ENCODE measurements at regions not wholly inside any gene's neighbourhood (a gene's known extent, or its start where the extent isn't known, plus 50 kb on each side); places are given as distances from the start of the nearest gene placed in this dataset.

GRCh38 chr6:164419099-164419498 is 890.3 kb downstream of the C6orf118 start:
- BruUV-seq (replicated peaks): no TSS peak
- 10% methylated on average over 4 of the region's 4 CpGs for WGBS (ENCODE audit: low lambda C conversion rate)

More at GRCh38 chr6:164419099-164419498, 890.3 kb downstream of the C6orf118 start:
- TF ChIP-seq ZFP36L1 (CRISPR knock-in tag; IDR thresholded peaks at IDR 0.05) (no peak), CENPBD1 (CRISPR knock-in tag; IDR thresholded peaks at IDR 0.05; ENCODE audit: borderline replicate concordance, low read depth) (no peak), POLR2AphosphoS5 (IDR thresholded peaks at IDR 0.05; ENCODE audit: low read depth, low read length) (no peak), KLF12 (CRISPR knock-in tag; IDR thresholded peaks at IDR 0.05; ENCODE audit: borderline replicate concordance) (no peak), TBX3 (IDR thresholded peaks at IDR 0.05; ENCODE audit: borderline replicate concordance) (no peak), ZNF773 (CRISPR knock-in tag; IDR thresholded peaks at IDR 0.05; ENCODE audit: borderline replicate concordance) (no peak), ZC3H13 (CRISPR knock-in tag; IDR thresholded peaks at IDR 0.05) (no peak), MBD4 (IDR thresholded peaks at IDR 0.05; ENCODE audit: borderline replicate concordance, low read length) (no peak), ZNF333 (CRISPR knock-in tag; IDR thresholded peaks at IDR 0.05; ENCODE audit: borderline replicate concordance) (no peak), MAX (IDR thresholded peaks at IDR 0.05) (no peak), BORCS8-MEF2B (CRISPR knock-in tag; IDR thresholded peaks at IDR 0.05) (no peak), ZBTB46 (CRISPR knock-in tag; IDR thresholded peaks at IDR 0.05; ENCODE audit: borderline replicate concordance) (no peak)
- no peaks in the 10 kb centered on the region; a peak in 1 of 5 replicates for H3K27me3 ChIP-seq (ENCODE audit: control insufficient read depth in 1 of 2, insufficient read depth in 2 of 2, low read length in 2 of 2)
- H3K9me3 ChIP-seq (ENCODE audit: low read length): peaks cover 100% of the 10 kb centered on the region
- no peak overlapping the region for H3K9ac ChIP-seq (ENCODE audit: insufficient read depth, low read depth, low read length)
- no peak for DNase-seq (ENCODE audit: low spot score)
- H3K4me3 ChIP-seq (replicated peaks in 1 of 3; ENCODE audit: insufficient read depth in 1 of 3, low read depth in 2 of 3, low read length in 3 of 3): no peak overlapping the region
- no peak for FAIRE-seq
- H3K4me2 ChIP-seq (ENCODE audit: low read depth, low read length): no peak overlapping the region
- ChIA-PET CTCF (ENCODE audit: low intra/inter-chr PET ratio, low total read pairs) (no interaction called here), POLR2A (no interaction called here)
- intact Hi-C loops (cut with micrococcal nuclease; ENCODE audit: unreplicated experiment): no loop called here
- no peaks in the 10 kb centered on the region for H3K36me3 ChIP-seq (replicated peaks in 1 of 2; ENCODE audit: control insufficient read depth in 1 of 2, insufficient read depth in 2 of 2, low read length in 2 of 2)
- in situ Hi-C loops (cut with HindIII; ENCODE audit: extremely low pct_ligation_motif_present, low pct_unique_long_range_greater_than_20kb): no loop called here
- ATAC-seq: no peak
- no peak overlapping the region for H2AFZ ChIP-seq (ENCODE audit: low read length)
- H3K27ac ChIP-seq (ENCODE audit: extremely low read length, insufficient read depth, low read length): no peak overlapping the region
- no peaks in the 10 kb centered on the region for H3K4me1 ChIP-seq (ENCODE audit: insufficient read depth, low read length)
- H3K79me2 ChIP-seq (ENCODE audit: insufficient read depth, low read length): no peaks in the 10 kb centered on the region
- H4K20me1 ChIP-seq (ENCODE audit: insufficient read depth, low read length): no peaks in the 10 kb centered on the region

Data from HepG2 (cell line).